Stimulated activated CD8-positive, alpha-beta memory T cell treated with anti-CD3 and anti-CD28 coated beads, Interleukin-4, amount 100 ng/mL, for 48 hours (primary cell): ENCODE measurements at regions not wholly inside any gene's neighbourhood (a gene's known extent, or its start where the extent isn't known, plus 50 kb on each side); places are given as distances from the start of the nearest gene placed in this dataset.

Experiments
- DNase-seq: peaks from one replicate; pipeline ENCODE4 v3.0.0-alpha.2; 2020

- DNase-seq, result no peak
These were observed 145.9 kb downstream of the MN1 start for GRCh38 chr22:27655582-27656185.

GRCh38 chr22:27656970-27657369 lies 144.6 kb downstream of the MN1 start:
- DNase-seq, result no peak

GRCh38 chr22:27660306-27660705 lies 141.2 kb downstream of the MN1 start:
- no peak for DNase-seq

GRCh38 chr22:27662359-27663301 lies 138.9 kb downstream of the MN1 start:
- DNase-seq, result no peak

- DNase-seq, result no peak
These were observed 137.7 kb downstream of the MN1 start for GRCh38 chr22:27663812-27664211.

- DNase-seq, result no peak
These were observed 135.1 kb downstream of the MN1 start for GRCh38 chr22:27666272-27666997.

- DNase-seq, result no peak
These were observed 134.3 kb downstream of the MN1 start for GRCh38 chr22:27667121-27667843.

- no peak for DNase-seq
These were observed 132.4 kb downstream of the MN1 start for GRCh38 chr22:27668828-27669797.

GRCh38 chr22:27669798-27670599 lies 131.6 kb downstream of the MN1 start:
- no peak for DNase-seq

- DNase-seq, result no peak
These were observed 130.7 kb downstream of the MN1 start for GRCh38 chr22:27670701-27671412.

- DNase-seq, result no peak
These were observed 130.1 kb downstream of the MN1 start for GRCh38 chr22:27671413-27671935.

- DNase-seq, result no peak
These were observed 128.7 kb downstream of the MN1 start for GRCh38 chr22:27672721-27673418.

- DNase-seq, result no peak
These were observed 127.7 kb downstream of the MN1 start for GRCh38 chr22:27673839-27674238.

GRCh38 chr22:27674261-27674923 lies 127.2 kb downstream of the MN1 start:
- no peak for DNase-seq

GRCh38 chr22:27676545-27677213 lies 124.9 kb downstream of the MN1 start:
- no peak for DNase-seq

GRCh38 chr22:27677905-27678458 lies 123.6 kb downstream of the MN1 start:
- no peak for DNase-seq

- DNase-seq, result no peak
These were observed 122.4 kb downstream of the MN1 start for GRCh38 chr22:27679176-27679575.
